ENCODE measurements at regions not wholly inside any gene's neighbourhood (a gene's known extent, or its start where the extent isn't known, plus 50 kb on each side); places are given as distances from the start of the nearest gene placed in this dataset.

DNA sequence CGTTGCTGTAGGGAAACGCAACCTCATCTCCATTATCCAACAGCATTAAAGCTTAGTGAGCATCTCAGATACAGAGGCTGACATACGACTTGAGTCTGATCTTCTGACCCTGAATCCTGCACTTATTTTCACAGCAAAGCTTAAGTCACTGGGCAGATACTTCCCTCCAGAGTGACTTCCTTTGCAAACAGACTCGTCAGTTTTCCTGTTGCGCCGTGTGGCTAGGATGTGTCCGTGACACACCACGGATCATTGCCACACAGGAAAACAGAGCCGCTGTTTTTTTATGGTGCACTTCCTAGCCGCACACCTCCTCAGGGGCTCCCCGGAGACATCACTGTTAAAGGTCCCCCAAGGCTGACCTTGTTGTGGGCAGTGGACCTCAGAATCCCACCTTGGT, 94.9 kb upstream of the MKI67 start:
- no peak for DNase-seq (ENCODE audit: low read depth)

DNA sequence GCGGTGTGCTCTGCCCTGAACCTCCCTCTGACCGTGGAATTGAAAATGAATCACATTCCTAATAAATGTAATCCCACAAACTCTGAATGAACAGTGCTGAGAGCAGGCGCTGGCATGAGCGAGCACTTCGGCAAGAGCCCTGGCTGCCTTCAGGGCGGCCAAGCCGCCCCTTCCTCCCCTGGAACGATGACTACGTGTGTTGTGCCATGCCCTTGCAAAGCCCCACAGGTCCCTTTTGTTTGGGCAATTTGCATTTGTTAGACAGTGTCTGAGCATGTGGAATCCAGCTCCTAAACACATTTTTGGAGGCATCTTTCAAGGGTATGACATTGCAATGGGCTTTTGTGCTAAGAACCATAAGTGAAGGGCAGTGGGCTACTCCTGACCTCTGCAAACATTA, 95.6 kb upstream of the MKI67 start:
- no peak for DNase-seq (ENCODE audit: low read depth)

DNA sequence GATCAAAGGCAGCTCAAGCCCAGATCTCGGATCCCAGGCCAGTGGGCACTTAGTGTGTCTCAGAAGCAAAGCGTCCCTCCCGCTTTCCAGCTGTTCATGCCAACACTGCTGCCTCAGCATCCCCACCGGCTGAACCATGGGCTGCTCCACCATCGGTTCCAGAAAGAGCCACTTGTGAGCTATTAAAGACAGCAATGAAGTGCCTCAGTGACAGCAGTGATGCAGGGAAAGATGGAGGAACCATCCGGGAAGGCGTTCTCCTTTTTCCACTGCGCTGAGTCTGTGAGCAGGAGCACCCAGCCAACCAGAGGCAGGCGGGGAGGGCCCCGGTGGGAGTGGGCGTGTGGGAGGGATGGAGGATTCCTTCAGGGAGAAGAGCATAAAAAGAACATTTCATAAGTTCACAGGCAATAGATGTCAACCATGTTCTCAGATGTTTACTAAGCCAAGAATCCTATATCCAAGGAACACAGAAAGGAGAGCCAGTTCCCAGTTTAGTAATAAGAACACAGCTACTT, 96.2 kb upstream of the MKI67 start:
- DNase-seq (ENCODE audit: low read depth) = no peak

- no peak for DNase-seq (ENCODE audit: low read depth)
Measured at GRCh38 chr10:128230401-128230800, 104.2 kb upstream of the MKI67 start.

- no peak for DNase-seq (ENCODE audit: low read depth)
Measured at GRCh38 chr10:128233422-128233821, 107.2 kb upstream of the MKI67 start.

DNA sequence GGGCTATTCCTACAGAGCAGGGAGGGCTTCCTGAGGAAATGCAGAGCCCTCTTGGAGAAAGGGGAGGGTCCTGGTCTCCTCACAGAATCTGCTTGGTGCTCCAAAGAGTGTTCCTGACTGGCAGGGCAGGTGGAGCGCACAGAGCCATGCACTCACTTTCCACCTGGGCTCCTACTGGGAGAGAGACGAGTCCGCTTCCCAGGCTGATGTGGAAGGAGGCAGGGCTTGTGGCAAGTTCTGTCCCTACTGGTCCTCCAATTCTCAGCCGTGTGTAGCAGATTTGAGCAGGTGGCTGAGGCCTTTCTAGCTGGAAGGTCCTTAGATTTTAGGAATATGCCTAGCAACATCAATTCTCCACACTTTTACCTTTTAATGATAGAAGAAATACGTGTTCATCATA, 111.5 kb upstream of the MKI67 start:
- DNase-seq (ENCODE audit: low read depth) = no peak

GRCh38 chr10:128241023-128241422, 114.8 kb upstream of the MKI67 start:
- no peak for DNase-seq (ENCODE audit: low read depth)

GRCh38 chr10:128242641-128243040, 116.4 kb upstream of the MKI67 start:
- DNase-seq (ENCODE audit: low read depth) = peak; percentile 38

- no peak for DNase-seq (ENCODE audit: low read depth)
Measured at GRCh38 chr10:128245026-128245425, 118.8 kb upstream of the MKI67 start.

DNA sequence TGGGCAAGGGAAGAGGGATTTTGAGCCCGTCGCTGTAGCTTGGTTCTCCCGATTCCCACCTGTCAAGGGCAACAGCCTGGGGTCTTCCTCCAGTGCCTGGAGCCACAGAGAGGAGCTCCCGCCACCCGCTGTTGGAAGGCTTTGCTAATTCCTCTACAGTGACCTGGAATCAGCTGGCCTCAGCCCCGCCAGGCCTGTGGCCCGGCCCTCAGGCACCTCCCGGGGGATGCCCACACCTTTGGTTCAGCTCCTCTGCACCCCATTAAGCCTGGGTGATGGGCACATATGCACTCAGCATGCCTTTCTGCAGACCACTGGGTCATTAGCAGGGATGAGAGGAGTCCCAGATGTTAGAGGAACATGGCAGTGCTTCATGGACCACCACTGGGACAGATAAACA, 121.4 kb upstream of the MKI67 start:
- no peak for DNase-seq (ENCODE audit: low read depth)

DNA sequence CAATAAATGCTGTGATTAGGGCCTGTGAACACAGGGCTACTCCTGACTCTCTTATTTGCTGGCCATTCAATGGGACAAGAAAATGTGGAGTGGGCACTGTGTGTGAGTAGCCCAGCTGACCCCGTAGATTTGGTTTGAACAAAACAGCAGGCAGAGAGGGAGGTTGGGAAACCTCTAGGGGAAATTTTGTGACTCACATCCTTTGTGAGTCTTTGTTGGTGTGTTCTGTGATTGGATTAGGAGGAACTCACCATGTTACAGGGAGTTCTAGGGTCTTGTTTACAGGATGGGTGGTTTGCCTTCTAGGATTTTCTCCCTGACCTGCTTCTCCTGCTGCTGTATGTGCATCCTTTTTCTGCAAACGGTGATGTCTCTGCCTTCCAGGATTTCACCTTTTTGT, 128.3 kb upstream of the MKI67 start:
- DNase-seq (ENCODE audit: low read depth) = peak; percentile 79

GRCh38 chr10:128257428-128257827, 131.2 kb upstream of the MKI67 start:
- DNase-seq (ENCODE audit: low read depth) = no peak

GRCh38 chr10:128258421-128258976, 132.3 kb upstream of the MKI67 start:
- no peak for DNase-seq (ENCODE audit: low read depth)

DNA sequence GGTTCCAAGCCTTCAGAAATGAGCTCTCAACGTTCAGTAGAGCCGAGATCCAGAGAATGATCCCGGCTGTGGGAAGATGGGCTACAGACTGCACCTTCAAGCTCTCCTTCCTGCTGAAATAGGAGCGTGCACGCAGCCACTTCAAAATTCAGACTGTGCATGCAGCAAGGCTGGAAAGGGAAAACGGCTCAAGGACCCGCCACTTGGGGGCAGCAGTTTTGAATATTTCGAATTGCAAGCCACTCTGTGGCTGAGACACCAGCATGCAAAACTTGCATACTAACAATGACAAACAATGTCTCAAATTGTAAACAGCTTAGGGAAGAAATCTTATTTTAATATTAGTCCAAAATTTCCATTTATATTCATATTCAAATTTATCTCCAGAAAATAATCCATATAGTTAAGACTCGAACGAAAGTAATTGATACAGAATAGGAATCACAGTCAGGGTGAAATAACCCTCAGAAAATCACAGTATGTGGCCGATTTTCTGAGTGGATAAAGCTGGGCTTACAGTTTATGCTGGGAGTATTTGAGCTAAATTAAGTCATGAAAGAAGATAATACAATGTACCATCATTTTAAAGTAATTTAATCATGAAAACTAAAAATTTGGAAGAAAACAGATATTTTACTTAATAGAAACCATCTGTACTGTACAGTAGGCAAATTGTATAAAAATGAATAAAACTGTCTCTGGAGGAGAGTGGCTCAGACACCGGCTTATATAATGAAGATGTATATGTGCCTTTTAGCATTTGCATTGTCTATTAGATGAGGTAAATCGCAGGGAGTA, 137.9 kb upstream of the MKI67 start:
- peak; percentile 36 for DNase-seq (ENCODE audit: low read depth)

DNA sequence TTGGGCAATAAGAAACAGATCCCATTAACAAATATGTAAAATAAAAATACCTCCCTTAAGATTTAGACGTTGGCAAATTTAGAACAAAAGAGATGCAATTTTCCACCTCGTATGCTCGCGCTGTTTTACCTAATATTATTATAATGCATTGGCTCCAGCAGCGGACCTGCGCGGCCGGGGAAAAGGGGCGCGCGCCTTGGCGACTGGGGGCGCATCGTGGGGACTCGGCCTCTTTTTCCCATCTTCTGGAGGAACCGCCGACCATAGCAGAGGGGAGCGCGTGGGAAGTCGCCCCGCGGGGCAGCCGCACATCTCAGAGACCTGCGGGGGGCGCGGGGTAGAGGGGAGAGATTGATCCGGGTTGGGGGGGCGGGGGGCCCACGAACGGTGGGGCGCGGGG, 139.4 kb upstream of the MKI67 start:
- DNase-seq (ENCODE audit: low read depth) = no peak

GRCh38 chr10:128267581-128267980, 141.4 kb upstream of the MKI67 start:
- no peak for DNase-seq (ENCODE audit: low read depth)

DNA sequence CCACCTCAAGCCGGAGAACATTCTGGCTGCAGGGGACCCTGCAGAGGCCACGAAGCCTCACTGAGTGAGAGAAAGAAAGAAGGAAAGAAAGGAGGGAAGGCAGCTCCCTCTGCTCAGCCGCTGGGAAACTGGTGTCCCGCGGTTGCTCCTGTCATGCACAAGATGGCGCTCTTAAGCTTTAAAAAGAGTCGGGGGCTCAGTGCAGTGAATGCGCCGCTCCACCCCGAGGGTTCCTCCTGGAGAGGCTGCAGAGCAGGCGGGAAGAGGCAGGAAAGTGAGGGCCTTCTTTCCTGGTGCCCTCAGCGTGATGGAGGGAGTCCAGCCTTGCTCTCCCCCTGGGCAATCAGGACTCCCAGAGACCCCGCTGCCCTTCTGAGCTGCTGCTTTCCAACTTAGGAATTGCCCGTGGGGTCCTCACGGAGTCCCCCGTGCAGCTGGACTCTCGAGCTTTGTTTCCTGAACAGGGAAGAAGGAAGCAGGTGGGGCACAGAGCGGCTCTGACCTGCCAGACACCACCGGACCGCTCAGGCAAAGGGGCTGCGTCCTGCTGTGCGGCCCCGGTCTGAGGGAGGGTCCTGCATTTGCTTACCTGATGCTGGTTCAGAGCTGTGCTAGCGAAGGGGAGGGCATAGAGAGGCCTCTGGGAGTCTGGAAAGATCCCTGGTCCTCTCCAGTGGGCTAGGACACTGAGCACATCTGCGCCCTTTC, 141.9 kb upstream of the MKI67 start:
- peak; percentile 55 for DNase-seq (ENCODE audit: low read depth)

GRCh38 chr10:128274938-128275337, 148.7 kb upstream of the MKI67 start:
- peak; percentile 26 for DNase-seq (ENCODE audit: low read depth)

GRCh38 chr10:128275388-128276177, 149.4 kb upstream of the MKI67 start:
- no peak for DNase-seq (ENCODE audit: low read depth)

DNA sequence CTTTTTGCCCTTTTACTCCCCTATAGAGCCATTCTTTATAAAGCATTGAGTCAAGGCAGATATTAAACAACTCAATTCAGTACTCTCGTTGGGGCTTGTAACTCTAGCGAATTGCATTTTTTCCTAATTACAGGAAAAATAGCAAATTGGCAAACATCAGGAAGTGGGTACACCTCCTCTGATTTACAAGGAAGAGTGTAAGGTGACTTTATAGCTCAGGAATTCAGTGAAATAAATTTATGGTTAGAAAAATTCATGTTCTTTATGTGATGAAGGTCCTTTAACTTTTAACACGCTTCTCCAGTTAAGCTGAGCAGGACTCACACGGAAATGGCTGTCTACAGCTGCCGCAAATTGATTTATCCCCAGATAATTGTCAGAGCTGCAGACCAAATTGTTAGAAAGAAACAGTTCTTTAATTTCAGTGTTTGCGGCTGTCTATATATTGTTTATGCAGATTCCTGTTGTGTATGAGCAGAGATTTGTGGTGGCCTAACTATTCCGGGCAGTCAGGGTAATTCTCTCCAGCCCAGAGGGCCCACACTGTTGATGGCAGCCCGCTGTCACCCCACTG, 151.1 kb upstream of the MKI67 start:
- no peak for DNase-seq (ENCODE audit: low read depth)

DNA sequence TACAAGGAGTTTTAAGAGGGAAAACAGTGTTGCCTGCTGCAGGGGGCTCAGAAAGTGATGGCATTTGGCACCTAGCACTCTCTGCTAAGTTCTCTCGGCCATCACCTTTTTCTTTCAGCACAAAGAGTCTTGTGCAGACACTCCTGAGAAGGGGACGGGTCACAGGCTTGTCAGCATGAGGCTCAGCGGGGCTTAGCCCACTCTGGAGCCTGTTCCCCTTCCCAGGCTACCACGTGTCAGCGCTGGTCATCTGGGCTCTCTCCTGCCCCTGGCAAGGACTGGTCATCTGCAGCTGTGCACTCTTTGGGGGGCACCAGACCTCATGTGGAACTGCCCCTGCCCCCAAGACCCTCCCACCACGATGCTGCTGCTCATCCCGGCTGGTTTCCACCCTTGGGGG, 152.1 kb upstream of the MKI67 start:
- no peak for DNase-seq (ENCODE audit: low read depth)
